KOPT-K1 (cell line): ENCODE measurements at regions not wholly inside any gene's neighbourhood (a gene's known extent, or its start where the extent isn't known, plus 50 kb on each side); places are given as distances from the start of the nearest gene placed in this dataset.

ENCODE experiments used
- H3K27ac ChIP-seq: fragments of 200-600 bp; sonication (generic); 2 replicates; pipeline ENCODE4 v1.5.1; 2016; ENCODE audit warnings: antibody characterized with exemption, mild to moderate bottlenecking, low read depth, low read length; ENCODE audit not compliant: poor library complexity, severe bottlenecking
- H3K36me3 ChIP-seq: fragments of 200-600 bp; sonication (generic); 2 replicates; pipeline ENCODE4 v1.5.1; 2017; ENCODE audit warnings: antibody characterized with exemption, mild to moderate bottlenecking, low read length, moderate library complexity; ENCODE audit not compliant: insufficient read depth
- H3K9me3 ChIP-seq: fragments of 200-600 bp; sonication (generic); 2 replicates; pipeline ENCODE4 v1.5.1; 2017; ENCODE audit warnings: antibody characterized with exemption, low read length, mild to moderate bottlenecking; ENCODE audit not compliant: insufficient read depth, poor library complexity, severe bottlenecking

- H3K36me3 ChIP-seq: no peaks in the 10 kb centered on the region
- H3K9me3 ChIP-seq: no peaks in the 10 kb centered on the region
These were observed 752.6 kb upstream of the ID2 start for GRCh38 chr2:7929281-7929680.

GRCh38 chr2:7930800-7931635, 750.8 kb upstream of the ID2 start:
- no peaks in the 10 kb centered on the region for H3K9me3 ChIP-seq
- H3K27ac ChIP-seq: no peak overlapping the region
- no peaks in the 10 kb centered on the region for H3K36me3 ChIP-seq

More at GRCh38 chr2:7929281-7929680, 752.6 kb upstream of the ID2 start:
- no peak overlapping the region for H3K27ac ChIP-seq

GRCh38 chr2:7931808-7932207, 750.0 kb upstream of the ID2 start:
- no peak overlapping the region for H3K27ac ChIP-seq
- H3K36me3 ChIP-seq: no peaks in the 10 kb centered on the region
- H3K9me3 ChIP-seq: no peaks in the 10 kb centered on the region

GRCh38 chr2:7933672-7934071, 748.2 kb upstream of the ID2 start:
- Histone ChIP-seq H3K36me3 (no peaks in the 10 kb centered on the region), H3K9me3 (no peaks in the 10 kb centered on the region), H3K27ac (no peak overlapping the region)

GRCh38 chr2:7934476-7934875, 747.4 kb upstream of the ID2 start:
- Histone ChIP-seq H3K27ac (no peak overlapping the region), H3K36me3 (no peaks in the 10 kb centered on the region), H3K9me3 (no peaks in the 10 kb centered on the region)

GRCh38 chr2:7937082-7937481, 744.8 kb upstream of the ID2 start:
- no peaks in the 10 kb centered on the region for H3K9me3 ChIP-seq
- no peak overlapping the region for H3K27ac ChIP-seq
- H3K36me3 ChIP-seq: no peaks in the 10 kb centered on the region

- Histone ChIP-seq H3K9me3 (no peaks in the 10 kb centered on the region), H3K36me3 (no peaks in the 10 kb centered on the region), H3K27ac (no peak overlapping the region)
These were observed 741.1 kb upstream of the ID2 start for GRCh38 chr2:7940723-7941122.

GRCh38 chr2:7943446-7943845, 738.4 kb upstream of the ID2 start:
- no peaks in the 10 kb centered on the region for H3K9me3 ChIP-seq
- no peak overlapping the region for H3K27ac ChIP-seq
- no peaks in the 10 kb centered on the region for H3K36me3 ChIP-seq

- Histone ChIP-seq H3K27ac (no peak overlapping the region), H3K9me3 (no peaks in the 10 kb centered on the region), H3K36me3 (no peaks in the 10 kb centered on the region)
These were observed 736.8 kb upstream of the ID2 start for GRCh38 chr2:7945026-7945425.

- H3K27ac ChIP-seq: no peak overlapping the region
- no peaks in the 10 kb centered on the region for H3K9me3 ChIP-seq
- H3K36me3 ChIP-seq: no peaks in the 10 kb centered on the region
These were observed 731.7 kb upstream of the ID2 start for GRCh38 chr2:7950035-7950612.

GRCh38 chr2:7951001-7951400, 730.9 kb upstream of the ID2 start:
- no peaks in the 10 kb centered on the region for H3K36me3 ChIP-seq
- no peaks in the 10 kb centered on the region for H3K9me3 ChIP-seq
- H3K27ac ChIP-seq: no peak overlapping the region

- Histone ChIP-seq H3K9me3 (no peaks in the 10 kb centered on the region), H3K27ac (no peak overlapping the region), H3K36me3 (no peaks in the 10 kb centered on the region)
These were observed 730.4 kb upstream of the ID2 start for GRCh38 chr2:7951490-7951889.

- Histone ChIP-seq H3K9me3 (no peaks in the 10 kb centered on the region), H3K27ac (no peak overlapping the region), H3K36me3 (no peaks in the 10 kb centered on the region)
These were observed 729.7 kb upstream of the ID2 start for GRCh38 chr2:7952046-7952745.

GRCh38 chr2:7953195-7953594, 728.7 kb upstream of the ID2 start:
- H3K9me3 ChIP-seq: no peaks in the 10 kb centered on the region
- no peaks in the 10 kb centered on the region for H3K36me3 ChIP-seq
- no peak overlapping the region for H3K27ac ChIP-seq

- no peaks in the 10 kb centered on the region for H3K36me3 ChIP-seq
- no peaks in the 10 kb centered on the region for H3K9me3 ChIP-seq
- H3K27ac ChIP-seq: no peak overlapping the region
These were observed 727.6 kb upstream of the ID2 start for GRCh38 chr2:7954234-7954633.
